PFSK-1 (cell line): ENCODE measurements at regions not wholly inside any gene's neighbourhood (a gene's known extent, or its start where the extent isn't known, plus 50 kb on each side); places are given as distances from the start of the nearest gene placed in this dataset.

Experiments used
- FOXP2 ChIP-seq: optimal IDR thresholded peaks from 2 replicates; pipeline ENCODE3; 2011; ENCODE audit warnings: borderline replicate concordance, control low read depth, inconsistent platforms; ENCODE audit not compliant: insufficient read depth; ENCODE audit errors: extremely low read length, extremely low read depth
- POLR2AphosphoS5 ChIP-seq: IDR thresholded peaks from 2 replicates; pipeline ENCODE4 v1.6.1; 2012; ENCODE audit warnings: low read depth, mild to moderate bottlenecking, control low read depth, low read length, moderate library complexity
- REST ChIP-seq, 2 experiments: IDR thresholded peaks; 2 replicates each; pipeline versions ENCODE4 v1.6.1 to v1.8.0; 2011 to 2012; ENCODE audit warnings: low read depth in 2 of 2, low read length in 2 of 2, control low read depth in 1 of 2, inconsistent platforms in 1 of 2, mild to moderate bottlenecking in 1 of 2, moderate library complexity in 1 of 2; ENCODE audit not compliant: insufficient read depth in 1 of 2
- SIN3A ChIP-seq: IDR thresholded peaks from 2 replicates; pipeline ENCODE4 v1.6.1; 2012; ENCODE audit warnings: mild to moderate bottlenecking, low read length, moderate library complexity, borderline replicate concordance; ENCODE audit not compliant: insufficient read depth
- TAF1 ChIP-seq: IDR thresholded peaks from 2 replicates; pipeline ENCODE4 v1.6.1; 2012; ENCODE audit warnings: low read length, control low read depth, borderline replicate concordance; ENCODE audit not compliant: insufficient read depth

GRCh38 chr13:64186503-64187250 is 2771.0 kb upstream of the PCDH20 start:
- TF ChIP-seq REST (IDR thresholded peaks at IDR 0.05; ENCODE audit: insufficient read depth in 1 of 2, low read depth in 2 of 2, low read length in 2 of 2) (no peak), TAF1 (no peak), POLR2AphosphoS5 (no peak), FOXP2 (no peak), SIN3A (no peak)

- no peak for TF ChIP-seq FOXP2
- no peak for TF ChIP-seq POLR2AphosphoS5
- no peak for TF ChIP-seq TAF1
- no peak for TF ChIP-seq REST (IDR thresholded peaks at IDR 0.05; ENCODE audit: insufficient read depth in 1 of 2, low read depth in 2 of 2, low read length in 2 of 2)
- no peak for TF ChIP-seq SIN3A
These were observed 2770.4 kb upstream of the PCDH20 start for GRCh38 chr13:64186071-64186470.

GRCh38 chr13:64180756-64181155 is 2765.1 kb upstream of the PCDH20 start:
- no peak for TF ChIP-seq SIN3A
- TF ChIP-seq FOXP2, result no peak
- TF ChIP-seq REST (IDR thresholded peaks at IDR 0.05; ENCODE audit: insufficient read depth in 1 of 2, low read depth in 2 of 2, low read length in 2 of 2), result no peak
- TF ChIP-seq POLR2AphosphoS5, result no peak
- no peak for TF ChIP-seq TAF1

GRCh38 chr13:64165826-64166225 is 2750.2 kb upstream of the PCDH20 start:
- TF ChIP-seq POLR2AphosphoS5 (no peak), FOXP2 (no peak), TAF1 (no peak), REST (IDR thresholded peaks at IDR 0.05; ENCODE audit: insufficient read depth in 1 of 2, low read depth in 2 of 2, low read length in 2 of 2) (no peak), SIN3A (no peak)

DNA sequence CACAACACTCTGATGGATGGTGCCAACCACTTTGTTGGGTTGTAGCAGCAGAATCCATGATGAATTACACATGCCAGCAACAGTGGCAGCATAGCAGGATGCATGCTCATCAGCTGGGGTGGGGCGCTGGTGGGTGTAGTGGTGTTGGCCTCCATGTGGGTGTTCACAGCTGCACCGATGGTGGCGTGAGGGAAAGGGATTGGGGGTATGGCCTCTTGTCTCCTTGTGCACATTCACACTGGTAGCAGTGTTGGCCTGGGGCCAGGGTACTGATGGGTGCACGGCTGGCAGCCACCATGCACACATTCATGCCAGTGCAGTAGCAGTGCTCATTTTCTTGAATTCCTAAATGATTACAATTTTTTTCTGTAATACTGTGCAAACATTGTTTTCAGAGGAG is 2748.8 kb upstream of the PCDH20 start:
- TF ChIP-seq SIN3A (no peak), POLR2AphosphoS5 (no peak), FOXP2 (no peak), TAF1 (no peak), REST (IDR thresholded peaks at IDR 0.05; ENCODE audit: insufficient read depth in 1 of 2, low read depth in 2 of 2, low read length in 2 of 2) (no peak)
